ENCODE measurements at regions not wholly inside any gene's neighbourhood (a gene's known extent, or its start where the extent isn't known, plus 50 kb on each side); places are given as distances from the start of the nearest gene placed in this dataset.
A peak's percentile ranks its signal among the peaks of the same experiment; 100 is the strongest.

DNA sequence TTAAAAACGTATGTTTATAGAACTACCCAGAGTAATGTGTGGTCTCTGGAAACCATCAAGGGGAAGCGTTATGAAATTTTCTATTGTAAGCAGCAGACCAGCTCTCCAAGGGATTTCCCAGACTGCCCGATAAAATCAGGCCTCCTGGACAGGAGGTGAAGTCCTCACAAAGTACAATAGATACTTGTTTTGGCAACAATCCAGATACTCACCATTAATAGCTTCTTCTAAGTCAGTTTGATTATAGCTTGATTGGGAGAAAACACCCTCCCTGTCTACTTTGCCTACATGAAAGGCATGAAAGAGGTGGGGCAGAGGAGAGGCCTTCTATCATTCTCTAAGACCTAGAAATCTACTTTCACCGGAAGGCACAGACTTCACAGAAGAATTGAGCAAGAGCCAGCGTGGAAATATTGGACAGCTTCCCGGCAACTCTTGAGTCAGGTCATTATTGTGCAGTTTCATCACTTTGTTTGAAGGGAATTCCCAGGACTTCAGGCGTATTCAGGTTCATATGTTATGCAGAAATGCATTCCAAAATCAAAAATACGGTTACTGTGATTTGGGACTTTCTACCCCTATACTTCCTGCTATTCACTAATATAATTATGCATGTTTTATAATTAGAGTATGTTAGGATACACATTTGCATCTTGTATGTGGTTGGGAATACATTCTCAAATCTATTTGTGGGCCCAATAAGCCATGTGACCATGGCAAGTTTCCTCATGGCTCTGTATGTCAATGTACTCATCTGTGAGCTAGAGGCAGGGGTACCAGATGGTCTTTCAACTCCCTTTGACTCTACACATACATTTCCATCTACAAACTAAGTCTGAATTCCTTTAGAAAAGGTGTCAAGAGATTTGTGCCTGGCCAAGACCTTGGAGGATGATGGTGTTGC lies 103.5 kb downstream of the CD47 start:
- Histone ChIP-seq H3K4me1 (peaks cover 37% of the 10 kb centered on the region), H3K27ac (replicated peaks) (peak overlapping the region; percentile 49), H3K9me3 (replicated peaks) (no peaks in the 10 kb centered on the region), H3K36me3 (no peaks in the 10 kb centered on the region), H3K4me3 (no peak overlapping the region), H3K27me3 (ENCODE audit: low read depth) (no peaks in the 10 kb centered on the region)
- DNase-seq: peak; percentile 75
- intact Hi-C loops (cut with micrococcal nuclease): no loop called here
- TF ChIP-seq, protein P1, sequence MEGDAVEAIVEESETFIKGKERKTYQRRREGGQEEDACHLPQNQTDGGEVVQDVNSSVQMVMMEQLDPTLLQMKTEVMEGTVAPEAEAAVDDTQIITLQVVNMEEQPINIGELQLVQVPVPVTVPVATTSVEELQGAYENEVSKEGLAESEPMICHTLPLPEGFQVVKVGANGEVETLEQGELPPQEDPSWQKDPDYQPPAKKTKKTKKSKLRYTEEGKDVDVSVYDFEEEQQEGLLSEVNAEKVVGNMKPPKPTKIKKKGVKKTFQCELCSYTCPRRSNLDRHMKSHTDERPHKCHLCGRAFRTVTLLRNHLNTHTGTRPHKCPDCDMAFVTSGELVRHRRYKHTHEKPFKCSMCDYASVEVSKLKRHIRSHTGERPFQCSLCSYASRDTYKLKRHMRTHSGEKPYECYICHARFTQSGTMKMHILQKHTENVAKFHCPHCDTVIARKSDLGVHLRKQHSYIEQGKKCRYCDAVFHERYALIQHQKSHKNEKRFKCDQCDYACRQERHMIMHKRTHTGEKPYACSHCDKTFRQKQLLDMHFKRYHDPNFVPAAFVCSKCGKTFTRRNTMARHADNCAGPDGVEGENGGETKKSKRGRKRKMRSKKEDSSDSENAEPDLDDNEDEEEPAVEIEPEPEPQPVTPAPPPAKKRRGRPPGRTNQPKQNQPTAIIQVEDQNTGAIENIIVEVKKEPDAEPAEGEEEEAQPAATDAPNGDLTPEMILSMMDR (IDR thresholded peaks at IDR 0.05; ENCODE audit: borderline replicate concordance): no peak

DNA sequence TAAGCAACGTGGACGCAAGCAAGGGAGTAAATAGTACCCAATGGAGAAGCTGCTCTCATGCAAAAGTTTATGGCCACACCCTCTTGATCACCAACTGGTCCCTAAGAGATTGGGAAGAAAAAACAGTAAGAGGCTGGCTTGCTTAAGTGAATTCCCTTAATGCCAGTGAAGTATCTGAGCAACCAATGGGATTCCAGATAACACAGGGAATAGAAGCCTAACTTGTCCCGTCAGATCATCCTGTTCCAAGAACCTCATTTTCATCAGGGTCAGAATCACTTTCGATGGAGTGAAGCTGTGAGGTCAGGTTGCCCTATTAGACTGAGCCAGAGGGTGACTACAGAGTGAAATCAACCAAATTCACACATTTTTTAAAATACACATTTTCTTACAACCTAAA lies 104.3 kb downstream of the CD47 start:
- TF ChIP-seq, protein P1 (IDR thresholded peaks at IDR 0.05; ENCODE audit: borderline replicate concordance): no peak
- Histone ChIP-seq H3K27me3 (ENCODE audit: low read depth) (no peaks in the 10 kb centered on the region), H3K4me3 (no peak overlapping the region), H3K4me1 (peaks cover 44% of the 10 kb centered on the region), H3K27ac (replicated peaks) (peak overlapping the region; percentile 49), H3K9me3 (replicated peaks) (no peaks in the 10 kb centered on the region), H3K36me3 (no peaks in the 10 kb centered on the region)
- intact Hi-C loops (cut with micrococcal nuclease): no loop called here
- no peak for DNase-seq

DNA sequence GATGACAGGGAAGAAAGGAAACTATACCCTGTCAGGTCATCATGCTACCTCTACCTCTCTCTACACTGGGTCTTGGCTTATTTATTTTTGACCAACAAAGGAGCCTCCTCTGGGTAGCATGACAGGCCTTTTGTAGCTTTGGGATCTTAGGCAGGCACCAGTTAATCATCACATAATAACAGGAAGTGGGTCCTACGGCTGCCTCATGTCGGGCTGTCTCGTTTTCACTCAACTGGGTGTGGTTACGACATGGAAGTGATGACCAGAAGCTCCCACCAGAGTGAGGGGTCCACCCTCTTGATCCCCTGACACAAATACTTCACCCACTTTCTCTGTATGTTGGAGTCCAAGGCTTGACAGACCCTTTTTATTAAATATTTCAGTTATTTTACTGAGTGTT lies 105.3 kb downstream of the CD47 start:
- intact Hi-C loops (cut with micrococcal nuclease): no loop called here
- H3K27ac ChIP-seq (replicated peaks): no peak overlapping the region

DNA sequence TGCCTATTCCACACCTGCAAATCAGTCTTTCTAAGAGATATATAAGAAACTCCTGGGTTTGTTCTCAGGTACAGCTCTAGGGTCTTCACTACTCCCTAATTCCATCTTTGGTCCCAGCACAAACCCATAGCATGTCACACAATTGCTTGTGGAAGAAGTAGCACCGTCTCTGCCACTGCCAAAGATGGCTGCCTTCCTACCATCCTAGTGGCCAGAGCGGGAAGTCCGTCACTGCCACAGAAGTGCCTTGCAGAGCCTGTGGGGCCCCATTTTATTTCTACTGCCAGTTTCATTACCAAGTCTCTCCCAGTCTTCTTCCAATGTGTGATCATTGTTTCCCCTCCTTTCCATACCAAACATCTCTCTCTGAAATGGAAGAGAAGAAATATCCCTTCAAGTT lies 107.6 kb downstream of the CD47 start:
- Histone ChIP-seq H3K9me3 (replicated peaks) (no peaks in the 10 kb centered on the region), H3K4me1 (peaks cover 67% of the 10 kb centered on the region), H3K36me3 (no peaks in the 10 kb centered on the region), H3K27ac (replicated peaks) (no peak overlapping the region), H3K27me3 (ENCODE audit: low read depth) (no peaks in the 10 kb centered on the region), H3K4me3 (no peak overlapping the region)
- DNase-seq: no peak
- TF ChIP-seq, protein P1 (IDR thresholded peaks at IDR 0.05; ENCODE audit: borderline replicate concordance): no peak
- intact Hi-C loops (cut with micrococcal nuclease): no loop called here

More for the DNA sequence above, 105.3 kb downstream of the CD47 start:
- no peak for DNase-seq
- H3K4me1 ChIP-seq: peaks cover 54% of the 10 kb centered on the region
- H3K9me3 ChIP-seq (replicated peaks): no peaks in the 10 kb centered on the region
- TF ChIP-seq, protein P1 (IDR thresholded peaks at IDR 0.05; ENCODE audit: borderline replicate concordance): no peak
- H3K36me3 ChIP-seq: no peaks in the 10 kb centered on the region
- no peaks in the 10 kb centered on the region for H3K27me3 ChIP-seq (ENCODE audit: low read depth)
- no peak overlapping the region for H3K4me3 ChIP-seq

DNA sequence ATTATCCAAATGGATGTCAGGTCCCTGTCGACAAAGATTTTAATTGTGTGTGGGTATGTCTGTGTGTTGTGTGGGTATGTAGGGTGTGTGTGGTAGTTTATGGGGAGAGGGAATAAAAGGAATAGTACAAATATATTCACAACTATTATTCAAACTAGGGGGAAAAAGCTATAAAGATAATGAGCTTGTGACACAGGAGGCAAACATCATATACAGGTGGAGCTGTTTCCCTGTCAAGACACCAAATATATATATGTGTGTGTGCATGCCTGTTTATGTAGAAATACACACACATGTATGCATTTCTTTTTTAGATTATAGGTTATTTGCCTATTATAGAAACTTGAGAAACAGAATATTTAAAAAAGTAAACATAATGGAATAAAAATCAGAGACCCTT lies 108.7 kb downstream of the CD47 start:
- no peak overlapping the region for H3K4me3 ChIP-seq
- peaks cover 58% of the 10 kb centered on the region for H3K4me1 ChIP-seq
- intact Hi-C loops (cut with micrococcal nuclease): no loop called here
- H3K36me3 ChIP-seq: no peaks in the 10 kb centered on the region
- TF ChIP-seq, protein P1 (IDR thresholded peaks at IDR 0.05; ENCODE audit: borderline replicate concordance): no peak
- H3K27me3 ChIP-seq (ENCODE audit: low read depth): no peaks in the 10 kb centered on the region
- no peak for DNase-seq
- peak overlapping the region; percentile 77 for H3K27ac ChIP-seq (replicated peaks)
- no peaks in the 10 kb centered on the region for H3K9me3 ChIP-seq (replicated peaks)
